ENCODE measurements at regions not wholly inside any gene's neighbourhood (a gene's known extent, or its start where the extent isn't known, plus 50 kb on each side); places are given as distances from the start of the nearest gene placed in this dataset.

GRCh38 chr12:93183940-93184671 is 193.6 kb upstream of the NUDT4 start:
- DNase-seq = no peak

- no peak for DNase-seq
Observed at GRCh38 chr12:93184672-93185368, 192.9 kb upstream of the NUDT4 start.

GRCh38 chr12:93185369-93185741 is 192.4 kb upstream of the NUDT4 start:
- no peak for DNase-seq

DNA sequence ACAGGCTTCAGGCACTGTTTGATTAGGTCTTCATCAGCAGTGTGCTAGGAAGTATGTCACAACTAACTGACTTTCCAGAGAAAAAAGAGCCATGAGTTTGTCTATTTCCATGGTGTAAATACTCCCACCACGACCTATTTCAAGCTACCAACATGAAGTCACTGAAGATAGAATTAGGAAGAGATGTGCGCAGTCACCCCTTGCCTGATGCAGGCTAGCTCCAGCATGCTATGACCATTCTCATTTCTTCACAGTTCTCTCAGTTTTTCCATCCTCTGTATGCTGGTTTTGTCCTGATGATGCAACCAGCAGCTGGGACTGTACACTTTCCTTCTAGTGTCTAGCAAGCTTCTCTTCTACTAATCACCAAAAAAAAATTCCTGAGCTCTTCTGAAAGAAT is 191.6 kb upstream of the NUDT4 start:
- no peak for DNase-seq

DNA sequence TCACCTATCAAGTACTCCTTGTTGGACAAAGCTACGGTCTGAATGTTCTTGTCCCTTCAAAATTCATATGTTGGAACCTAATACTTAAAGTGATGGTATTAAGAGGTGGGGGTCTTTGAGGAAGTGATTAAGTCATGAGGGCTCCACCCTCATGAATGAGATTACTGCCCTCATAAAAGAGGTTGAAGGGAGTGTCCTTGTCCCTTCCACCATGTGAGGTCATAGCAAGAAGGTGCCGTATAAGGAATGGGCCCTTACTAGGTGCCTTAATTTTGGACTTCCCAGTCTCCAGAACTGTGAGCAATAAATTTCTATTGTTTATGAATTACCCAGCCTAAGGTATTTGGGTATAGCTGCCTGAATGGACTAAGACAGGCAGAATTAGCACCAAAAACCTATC is 191.1 kb upstream of the NUDT4 start:
- DNase-seq = no peak

- DNase-seq = no peak
Observed at GRCh38 chr12:93191423-93191822, 186.3 kb upstream of the NUDT4 start.

DNA sequence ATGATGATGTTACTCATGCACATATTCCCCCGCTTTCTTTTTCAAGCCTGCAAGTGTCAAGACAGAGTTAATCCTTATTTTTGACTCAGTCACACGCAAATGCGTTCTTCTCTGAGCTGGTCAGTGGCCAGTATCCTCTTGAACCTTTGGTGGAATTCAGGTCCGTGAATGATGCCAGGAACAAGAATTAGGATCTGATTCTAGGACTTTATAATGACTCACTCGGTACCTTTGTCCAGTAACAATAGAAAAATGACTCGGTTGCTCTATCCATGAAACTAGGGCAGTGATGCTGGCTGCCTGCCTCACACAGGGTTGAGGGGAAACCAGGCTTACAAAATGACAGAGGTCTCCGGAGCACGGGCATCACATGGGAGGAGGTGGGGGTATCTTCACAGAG is 185.8 kb upstream of the NUDT4 start:
- DNase-seq = no peak

DNA sequence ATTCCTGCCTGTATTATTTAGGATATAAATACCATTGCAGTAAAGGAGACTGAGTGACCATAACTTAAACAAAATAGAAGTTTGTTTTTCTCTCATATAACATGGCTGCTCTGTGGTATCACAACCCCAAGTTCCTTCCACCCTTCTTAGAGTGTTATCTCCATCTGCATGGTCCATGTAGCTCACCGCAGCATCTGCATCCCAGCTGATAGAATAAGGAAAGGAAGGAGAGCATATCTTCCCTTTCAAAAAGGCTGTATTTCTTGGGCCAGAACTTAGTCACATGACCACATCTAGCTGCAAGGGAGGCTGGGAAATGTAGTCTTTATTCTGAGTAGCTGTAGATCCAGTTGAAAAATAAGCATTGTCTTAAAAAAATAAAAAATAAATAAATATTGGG is 184.8 kb upstream of the NUDT4 start:
- DNase-seq = no peak

DNA sequence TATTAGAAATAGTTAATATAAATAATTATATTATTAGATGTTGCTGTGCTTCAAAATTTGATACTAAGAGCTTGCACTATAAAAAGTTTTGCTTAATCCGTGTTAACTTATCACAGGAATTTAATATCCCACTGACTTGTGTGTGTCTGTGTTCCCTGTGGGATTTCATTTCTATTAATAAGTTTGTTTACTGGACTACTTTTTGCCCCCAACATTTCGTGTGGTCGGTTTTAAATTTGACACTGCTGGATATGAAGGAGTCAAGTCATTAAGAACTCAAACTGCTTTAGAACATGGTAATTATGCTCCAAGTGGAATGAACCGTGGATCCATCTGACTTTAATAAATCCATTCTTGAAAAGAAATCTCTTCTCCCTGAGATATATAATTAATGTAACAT is 182.2 kb upstream of the NUDT4 start:
- DNase-seq = no peak

DNA sequence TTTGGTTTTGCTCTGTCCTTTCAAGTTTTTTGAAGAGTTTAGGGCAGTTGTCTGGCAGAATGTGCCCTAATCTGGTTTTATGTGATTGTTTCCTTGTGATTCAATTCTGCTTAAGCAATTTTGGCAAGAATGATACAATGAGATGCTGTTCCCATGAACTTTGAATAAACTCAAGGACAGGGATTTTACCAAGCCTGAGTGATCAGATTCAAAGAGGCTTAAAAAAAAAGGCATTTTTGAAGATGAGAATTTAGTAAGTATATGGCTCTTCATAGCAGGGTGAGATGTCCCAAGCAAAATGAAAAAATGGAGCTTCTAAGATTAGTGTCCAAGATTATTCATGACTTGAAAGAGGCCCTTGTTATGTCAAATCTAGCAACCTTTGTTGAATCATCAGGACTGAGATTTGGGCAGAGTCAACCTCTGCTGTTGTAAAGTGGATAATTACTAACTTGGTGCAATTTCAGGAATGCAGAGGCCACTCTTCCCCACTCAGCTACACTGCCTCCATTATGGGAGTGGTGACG is 180.6 kb upstream of the NUDT4 start:
- no peak for DNase-seq

DNA sequence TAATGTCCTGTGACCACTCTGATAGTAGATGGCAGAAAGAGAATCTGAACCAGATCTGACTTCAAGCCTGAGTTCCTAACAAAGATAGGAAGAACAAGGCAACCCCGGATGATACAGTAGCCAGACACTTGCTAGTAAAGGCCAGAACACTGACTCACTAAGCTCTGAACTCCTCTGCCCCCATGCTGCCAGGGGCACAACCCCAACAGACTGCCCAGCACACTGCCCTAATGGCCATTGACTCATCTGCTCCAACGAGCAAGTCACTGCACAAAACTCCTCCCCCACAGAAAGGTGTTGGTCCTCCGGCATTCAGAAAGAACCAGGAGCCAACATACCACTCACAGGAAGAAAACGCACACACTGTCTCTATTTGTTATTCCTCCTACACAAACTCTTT is 179.6 kb upstream of the NUDT4 start:
- no peak for DNase-seq

DNA sequence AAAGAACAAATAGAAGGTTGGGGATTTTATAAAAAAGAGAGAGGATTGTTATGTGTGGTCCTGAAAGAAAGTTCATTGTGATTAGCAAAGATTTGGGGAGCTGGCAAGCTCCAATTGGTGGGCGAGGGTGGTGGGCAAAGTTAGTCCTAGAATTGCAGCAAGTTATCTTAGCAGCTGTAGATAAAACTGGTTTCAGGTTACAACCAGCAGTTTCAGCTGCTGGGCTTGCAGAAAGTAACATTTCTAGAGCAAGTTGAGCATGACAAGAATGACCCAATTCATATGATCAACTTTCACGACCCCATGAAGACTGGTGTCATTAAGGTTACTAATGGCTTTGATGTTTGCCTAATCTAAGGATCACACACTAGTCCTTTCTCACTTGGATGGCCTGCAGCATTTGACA is 177.9 kb upstream of the NUDT4 start:
- no peak for DNase-seq

DNA sequence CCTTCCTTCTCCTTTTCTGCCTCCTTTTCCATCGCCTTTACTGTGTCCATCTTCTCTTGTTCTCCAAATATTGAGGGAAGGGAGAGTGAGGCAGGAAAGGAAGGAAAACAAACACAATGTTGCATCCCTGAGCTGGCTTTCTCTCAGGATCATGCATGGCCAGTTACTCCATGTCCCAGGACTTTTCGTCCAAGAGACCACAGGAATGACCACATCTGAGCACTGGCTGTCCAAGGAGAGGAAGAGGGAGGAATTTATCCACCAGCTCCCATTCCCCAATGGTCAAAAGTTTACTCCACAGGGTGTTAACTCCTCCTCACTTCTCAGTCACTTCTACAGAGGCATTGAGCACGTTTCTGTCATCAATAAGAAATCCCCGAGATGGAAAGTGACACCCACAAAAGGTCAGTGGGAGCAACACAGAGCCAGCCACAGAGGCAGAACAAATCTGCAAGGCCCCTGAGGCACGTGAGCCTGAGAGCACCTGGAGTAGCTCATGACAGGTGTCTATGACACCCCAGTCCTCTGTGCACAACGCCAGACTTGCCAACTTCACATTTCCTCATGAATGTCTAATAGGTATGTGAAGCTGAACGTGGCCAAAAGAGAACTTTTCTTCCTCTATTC is 177.3 kb upstream of the NUDT4 start:
- no peak for DNase-seq

- no peak for DNase-seq
Observed at GRCh38 chr12:93201990-93202389, 175.7 kb upstream of the NUDT4 start.

- no peak for DNase-seq
Observed at GRCh38 chr12:93202688-93203087, 175.0 kb upstream of the NUDT4 start.

- no peak for DNase-seq
Observed at GRCh38 chr12:93203361-93203760, 174.4 kb upstream of the NUDT4 start.

DNA sequence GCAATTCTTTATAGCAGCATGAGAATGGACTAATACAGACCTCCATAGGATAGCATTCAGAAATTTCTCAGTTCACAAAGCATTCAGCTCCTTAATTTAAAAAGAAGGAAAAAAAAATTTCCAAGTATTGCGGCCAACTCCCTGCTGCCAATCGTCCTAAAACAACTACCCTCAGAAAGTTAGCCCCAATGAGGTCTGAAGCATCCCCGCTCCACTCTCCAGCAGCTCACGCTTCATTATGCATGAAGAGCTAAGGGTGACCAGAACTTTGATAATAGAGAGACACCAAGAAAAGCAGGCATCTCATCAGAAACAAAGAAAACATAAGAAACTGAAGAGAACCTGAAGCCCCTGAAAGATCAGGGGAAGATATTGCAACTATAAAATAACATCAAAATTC is 172.8 kb upstream of the NUDT4 start:
- no peak for DNase-seq

DNA sequence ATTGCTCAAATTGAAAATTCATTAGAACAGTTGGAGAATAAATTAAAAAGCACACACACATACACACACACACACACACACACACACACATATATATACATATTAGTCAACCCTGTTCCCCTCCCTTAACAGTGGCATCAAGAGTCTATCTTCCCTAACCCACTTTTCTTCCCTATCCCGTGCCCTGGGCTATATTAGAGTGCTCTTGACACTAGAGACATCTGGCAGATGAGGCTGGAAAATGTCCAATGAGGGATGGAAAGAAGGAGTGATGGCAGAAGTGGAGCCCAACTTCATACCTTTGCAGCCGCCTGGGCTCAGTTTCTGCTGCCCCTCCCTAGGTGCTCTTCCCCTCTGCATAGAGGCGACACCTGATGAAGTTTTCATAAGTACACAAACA is 172.4 kb upstream of the NUDT4 start:
- DNase-seq = no peak

- DNase-seq = no peak
Observed at GRCh38 chr12:93208011-93208410, 169.7 kb upstream of the NUDT4 start.

GRCh38 chr12:93214523-93215289 is 163.0 kb upstream of the NUDT4 start:
- DNase-seq = no peak

GRCh38 chr12:93215290-93215678 is 162.4 kb upstream of the NUDT4 start:
- DNase-seq = no peak

- DNase-seq = no peak
Observed at GRCh38 chr12:93219947-93220346, 157.8 kb upstream of the NUDT4 start.

DNA sequence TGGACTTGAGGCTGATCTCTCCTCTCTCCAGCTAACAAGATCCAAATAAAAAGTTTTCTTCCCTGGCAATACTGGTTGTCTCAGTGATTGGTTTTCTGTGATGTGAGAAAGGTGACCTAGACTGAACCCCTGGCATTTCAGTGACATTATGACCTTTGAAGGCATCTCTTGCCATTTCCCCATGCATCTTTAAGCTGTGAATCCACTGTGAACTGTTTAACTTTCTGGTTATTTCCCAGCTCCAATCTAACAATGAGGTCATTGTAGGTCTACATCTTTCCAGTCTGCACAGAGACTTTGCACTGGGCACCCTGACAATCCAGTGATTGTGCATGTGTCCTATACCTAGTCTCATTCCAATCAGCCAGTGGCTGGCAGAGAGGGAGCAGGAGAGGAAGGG is 155.9 kb upstream of the NUDT4 start:
- no peak for DNase-seq
